GM23248 (cell line): ENCODE measurements at regions not wholly inside any gene's neighbourhood (a gene's known extent, or its start where the extent isn't known, plus 50 kb on each side); places are given as distances from the start of the nearest gene placed in this dataset.

Source experiments
- DNase-seq: peaks from one replicate; pipeline ENCODE4 v3.0.0-alpha.2; 2015
- H2AFZ ChIP-seq: fragments of 200-600 bp; sonication (generic); 2 replicates; pipeline ENCODE4 v1.6.1; 2016; ENCODE audit warnings: antibody characterized with exemption
- H3F3A ChIP-seq: fragments of 200-600 bp; sonication (generic); 2 replicates; pipeline ENCODE4 v1.6.1; 2016; ENCODE audit warnings: mild to moderate bottlenecking, antibody characterized with exemption, mixed run types; ENCODE audit not compliant: insufficient read depth
- H3K27ac ChIP-seq: fragments of 200-600 bp; sonication (generic); 2 replicates; pipeline ENCODE4 v1.5.1; 2016; ENCODE audit warnings: mild to moderate bottlenecking
- H3K27me3 ChIP-seq: fragments of 200-600 bp; sonication (generic); replicated peaks from 2 replicates; pipeline ENCODE4 v1.6.1; 2016; ENCODE audit warnings: mild to moderate bottlenecking; ENCODE audit not compliant: insufficient read depth
- H3K36me3 ChIP-seq: fragments of 200-600 bp; sonication (generic); 2 replicates; pipeline ENCODE4 v1.6.1; 2016; ENCODE audit warnings: low read depth, mild to moderate bottlenecking
- H3K4me1 ChIP-seq: fragments of 200-600 bp; sonication (generic); 2 replicates; pipeline ENCODE4 v1.6.1; 2016; ENCODE audit warnings: mild to moderate bottlenecking; ENCODE audit not compliant: insufficient read depth
- H3K4me2 ChIP-seq: fragments of 200-600 bp; sonication (generic); one replicate; pipeline ENCODE4 v1.6.1; 2016; ENCODE audit warnings: mild to moderate bottlenecking; ENCODE audit not compliant: unreplicated experiment
- H3K4me3 ChIP-seq: fragments of 200-600 bp; sonication (generic); 2 replicates; pipeline ENCODE4 v1.5.1; 2016; ENCODE audit warnings: mild to moderate bottlenecking
- H3K79me2 ChIP-seq: fragments of 200-600 bp; sonication (generic); 2 replicates; pipeline ENCODE4 v1.6.1; 2016; ENCODE audit warnings: mild to moderate bottlenecking; ENCODE audit not compliant: insufficient read depth
- H3K9ac ChIP-seq: fragments of 200-600 bp; sonication (generic); 2 replicates; pipeline ENCODE4 v1.6.1; 2016; ENCODE audit warnings: mild to moderate bottlenecking
- H3K9me2 ChIP-seq: fragments of 200-600 bp; sonication (generic); 2 replicates; pipeline ENCODE4 v1.6.1; 2016; ENCODE audit warnings: mixed run types, mild to moderate bottlenecking, moderate library complexity; ENCODE audit not compliant: insufficient read depth
- H3K9me3 ChIP-seq: fragments of 200-600 bp; sonication (generic); one replicate; pipeline ENCODE4 v1.6.1; 2017; ENCODE audit warnings: low read depth
- H4K20me1 ChIP-seq: fragments of 200-600 bp; sonication (generic); 2 replicates; pipeline ENCODE4 v1.6.0; 2016; ENCODE audit not compliant: insufficient read depth
- EZH2 ChIP-seq: fragments of 200-600 bp; sonication (generic); IDR thresholded peaks from 2 replicates; pipeline ENCODE4 v1.6.1; 2018; ENCODE audit warnings: antibody characterized with exemption, mild to moderate bottlenecking; ENCODE audit not compliant: insufficient read depth, poor library complexity, severe bottlenecking
- EZH2phosphoT487 ChIP-seq: fragments of 200-600 bp; sonication (generic); IDR thresholded peaks from 2 replicates; pipeline ENCODE4 v1.6.1; 2018; ENCODE audit warnings: antibody characterized with exemption, moderate library complexity, mild to moderate bottlenecking, low read depth; ENCODE audit not compliant: insufficient read depth
- WGBS, 2 experiments: methylation state at CpG; one replicate each; pipeline ENCODE4 v1.1.6; 2015 to 2017; ENCODE audit warnings: low lambda C conversion rate in 2 of 2, low coverage in 1 of 2; ENCODE audit errors: missing lambda C conversion rate in 2 of 2; 5-methylcytosine and 5-hydroxymethylcytosine counted together
- in situ Hi-C: fragments of 300-500 bp; cut with MboI; formaldehyde crosslinking; loops from 2 replicates; pipeline ENCODE4 v1.15.0; 2020

DNA sequence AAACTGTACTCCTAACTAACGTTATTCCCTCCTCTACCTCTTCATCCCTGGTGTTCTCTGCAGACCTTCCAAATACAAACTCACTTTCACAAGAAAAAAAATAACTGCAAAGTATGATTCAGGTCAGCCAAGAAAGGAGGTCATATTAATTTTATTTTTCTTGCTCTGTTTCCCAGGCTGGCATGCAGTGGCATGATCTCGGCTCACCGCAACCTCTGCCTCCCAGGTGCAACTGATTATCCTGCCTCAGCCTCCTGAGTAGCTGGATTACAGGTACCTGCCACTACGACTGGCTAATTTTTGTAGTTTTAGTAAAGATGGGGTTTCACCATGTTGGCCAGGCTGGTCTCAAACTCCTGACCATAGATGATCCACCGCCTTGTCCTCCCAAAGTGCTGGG, 156.6 kb downstream of the CHIC2 start:
- Histone ChIP-seq H3K9me3 (no peaks in the 10 kb centered on the region), H3K4me3 (no peak overlapping the region), H3K4me1 (peaks cover 43% of the 10 kb centered on the region), H2AFZ (peak overlapping the region; percentile 74; the same call in 1 of the 2 replicates), H4K20me1 (no peaks in the 10 kb centered on the region), H3K9me2 (no peaks in the 10 kb centered on the region), H3K9ac (peak overlapping the region; percentile 58), H3K27ac (peak overlapping the region; percentile 66), H3K4me2 (peak overlapping the region; percentile 85), H3K79me2 (no peaks in the 10 kb centered on the region), H3K27me3 (no peaks in the 10 kb centered on the region), H3F3A (peaks cover 40% of the 10 kb centered on the region), H3K36me3 (no peaks in the 10 kb centered on the region)
- no peak for TF ChIP-seq EZH2phosphoT487
- no peak for TF ChIP-seq EZH2
- 86% methylated on average over 5 of the region's 5 CpGs for WGBS, 2 experiments
- in situ Hi-C loops = loop anchor here (5.0 to 25.0 kb wide), 4 partner anchors 200 to 895 kb away; partner anchors contain the start of gene PDGFRA
- no peak for DNase-seq

DNA sequence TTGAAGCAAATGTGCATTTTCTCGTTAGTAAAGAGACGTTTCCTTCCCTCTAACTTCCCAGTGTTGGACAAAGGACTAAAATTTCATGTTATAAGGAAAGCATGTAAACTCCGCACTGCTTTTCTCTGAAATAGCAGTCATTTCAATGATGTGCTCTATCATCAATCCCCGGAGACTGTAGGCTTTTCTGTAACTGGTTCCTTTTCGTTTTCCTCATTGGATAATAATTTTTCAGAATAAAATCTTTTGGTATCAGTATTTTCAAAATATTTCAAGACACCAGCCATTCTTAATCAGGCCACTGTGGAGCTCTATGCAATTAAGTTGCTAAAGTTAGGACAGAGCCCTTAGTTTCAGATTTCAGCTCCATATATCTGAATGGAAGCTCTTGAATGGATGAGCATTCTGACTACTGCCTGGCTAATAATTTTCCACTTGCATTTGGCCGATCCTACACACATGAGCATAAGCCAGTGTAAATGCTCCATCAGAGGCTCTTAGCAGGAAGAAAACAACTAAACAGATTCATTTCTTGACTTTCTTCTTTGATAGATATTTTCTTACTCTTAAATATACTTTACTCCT, 157.7 kb downstream of the CHIC2 start:
- H3K9ac ChIP-seq = peak overlapping the region; percentile 62
- H3K36me3 ChIP-seq = no peaks in the 10 kb centered on the region
- peak overlapping the region; percentile 90 for H3K4me2 ChIP-seq
- H3K27ac ChIP-seq = peak overlapping the region; percentile 19
- in situ Hi-C loops = loop anchor here (5.0 to 25.0 kb wide), 4 partner anchors 199 to 894 kb away; partner anchors contain the start of gene PDGFRA
- H3K4me3 ChIP-seq = peak overlapping the region; percentile 71
- H4K20me1 ChIP-seq = no peaks in the 10 kb centered on the region
- H2AFZ ChIP-seq = peak overlapping the region; percentile 84
- peaks cover 32% of the 10 kb centered on the region for H3F3A ChIP-seq
- H3K9me3 ChIP-seq = no peaks in the 10 kb centered on the region
- DNase-seq = no peak
- no peaks in the 10 kb centered on the region for H3K79me2 ChIP-seq
- TF ChIP-seq EZH2 (no peak), EZH2phosphoT487 (no peak)
- peaks cover 38% of the 10 kb centered on the region for H3K4me1 ChIP-seq
- H3K27me3 ChIP-seq = no peaks in the 10 kb centered on the region
- WGBS, 2 experiments = 47 to 51% methylated on average over 6 of the region's 6 CpGs
- H3K9me2 ChIP-seq = no peaks in the 10 kb centered on the region

- Histone ChIP-seq H3K4me1 (peaks cover 40% of the 10 kb centered on the region), H3K4me2 (peak overlapping the region; percentile 90), H3K9me2 (no peaks in the 10 kb centered on the region), H3K79me2 (no peaks in the 10 kb centered on the region), H3K27ac (peak overlapping the region; percentile 19), H3K9ac (peak overlapping the region; percentile 62), H3F3A (peaks cover 36% of the 10 kb centered on the region), H3K27me3 (no peaks in the 10 kb centered on the region), H2AFZ (peak overlapping the region; percentile 84), H4K20me1 (no peaks in the 10 kb centered on the region), H3K9me3 (no peaks in the 10 kb centered on the region), H3K36me3 (no peaks in the 10 kb centered on the region), H3K4me3 (peak overlapping the region; percentile 71)
- in situ Hi-C loops = loop anchor here (5.0 to 25.0 kb wide), 4 partner anchors 199 to 894 kb away; partner anchors contain the start of gene PDGFRA
- peak; percentile 73 for DNase-seq
- TF ChIP-seq EZH2phosphoT487 (no peak), EZH2 (no peak)
- 2 to 5% methylated on average over 11 of the region's 11 CpGs for WGBS, 2 experiments
Observed at GRCh38 chr4:53905941-53906377, 158.4 kb downstream of the CHIC2 start.

- peak overlapping the region; percentile 84 for H2AFZ ChIP-seq
Observed at GRCh38 chr4:53905276-53905940, 159.0 kb downstream of the CHIC2 start.

More at GRCh38 chr4:53905276-53905940, 159.0 kb downstream of the CHIC2 start:
- Histone ChIP-seq H3K4me1 (peaks cover 45% of the 10 kb centered on the region), H3K36me3 (no peaks in the 10 kb centered on the region), H3K9me2 (no peaks in the 10 kb centered on the region), H3K79me2 (no peaks in the 10 kb centered on the region), H4K20me1 (no peaks in the 10 kb centered on the region), H3F3A (peaks cover 41% of the 10 kb centered on the region), H3K4me3 (peak overlapping the region; percentile 71), H3K9ac (peak overlapping the region; percentile 62), H3K4me2 (peak overlapping the region; percentile 90), H3K27ac (peak overlapping the region; percentile 19; the same call in 1 of the 2 replicates), H3K27me3 (no peaks in the 10 kb centered on the region), H3K9me3 (no peaks in the 10 kb centered on the region)
- WGBS, 2 experiments = 46 to 52% methylated on average over 7 of the region's 7 CpGs
- TF ChIP-seq EZH2 (no peak), EZH2phosphoT487 (no peak)
- peak; percentile 45 for DNase-seq
- in situ Hi-C loops = loop anchor here (5.0 to 25.0 kb wide), 4 partner anchors 198 to 893 kb away; partner anchors contain the start of gene PDGFRA
